Uterus (tissue), 2 donors: ENCODE measurements at regions not wholly inside any gene's neighbourhood (a gene's known extent, or its start where the extent isn't known, plus 50 kb on each side); places are given as distances from the start of the nearest gene placed in this dataset.

Source experiments
- POLR2A ChIP-seq, 2 donors: fragments of 450-650 bp; IDR thresholded peaks; one replicate each; pipeline ENCODE4 v1.6.1; 2016; ENCODE audit warnings: antibody characterized with exemption in 2 of 2, mild to moderate bottlenecking in 1 of 2, moderate library complexity in 1 of 2
- TF ChIP-seq, protein P1 (sequence below), 4 experiments: fragments of 200-600 bp in 2 of 4; fragments of 450-650 bp in 2 of 4; sonication (generic) in 2 of 4; IDR thresholded peaks; one replicate each; pipeline ENCODE4 v1.5.1; 2016 to 2019; ENCODE audit warnings: antibody characterized with exemption in 4 of 4, mild to moderate bottlenecking in 2 of 4, moderate library complexity in 1 of 4

GRCh38 chr1:68313735-68314134 lies 81.4 kb upstream of the WLS start:
- TF ChIP-seq, protein P1, sequence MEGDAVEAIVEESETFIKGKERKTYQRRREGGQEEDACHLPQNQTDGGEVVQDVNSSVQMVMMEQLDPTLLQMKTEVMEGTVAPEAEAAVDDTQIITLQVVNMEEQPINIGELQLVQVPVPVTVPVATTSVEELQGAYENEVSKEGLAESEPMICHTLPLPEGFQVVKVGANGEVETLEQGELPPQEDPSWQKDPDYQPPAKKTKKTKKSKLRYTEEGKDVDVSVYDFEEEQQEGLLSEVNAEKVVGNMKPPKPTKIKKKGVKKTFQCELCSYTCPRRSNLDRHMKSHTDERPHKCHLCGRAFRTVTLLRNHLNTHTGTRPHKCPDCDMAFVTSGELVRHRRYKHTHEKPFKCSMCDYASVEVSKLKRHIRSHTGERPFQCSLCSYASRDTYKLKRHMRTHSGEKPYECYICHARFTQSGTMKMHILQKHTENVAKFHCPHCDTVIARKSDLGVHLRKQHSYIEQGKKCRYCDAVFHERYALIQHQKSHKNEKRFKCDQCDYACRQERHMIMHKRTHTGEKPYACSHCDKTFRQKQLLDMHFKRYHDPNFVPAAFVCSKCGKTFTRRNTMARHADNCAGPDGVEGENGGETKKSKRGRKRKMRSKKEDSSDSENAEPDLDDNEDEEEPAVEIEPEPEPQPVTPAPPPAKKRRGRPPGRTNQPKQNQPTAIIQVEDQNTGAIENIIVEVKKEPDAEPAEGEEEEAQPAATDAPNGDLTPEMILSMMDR (IDR thresholded peaks at IDR 0.05) = no peak
- TF ChIP-seq POLR2A (IDR thresholded peaks at IDR 0.05) = no peak
